ENCODE measurements at regions not wholly inside any gene's neighbourhood (a gene's known extent, or its start where the extent isn't known, plus 50 kb on each side); places are given as distances from the start of the nearest gene placed in this dataset.
"Not testable (repeated sequence)": the region's sequence is repeated elsewhere in the genome, so short reads cannot be mapped to it uniquely, and the experiment has no call there.

DNA sequence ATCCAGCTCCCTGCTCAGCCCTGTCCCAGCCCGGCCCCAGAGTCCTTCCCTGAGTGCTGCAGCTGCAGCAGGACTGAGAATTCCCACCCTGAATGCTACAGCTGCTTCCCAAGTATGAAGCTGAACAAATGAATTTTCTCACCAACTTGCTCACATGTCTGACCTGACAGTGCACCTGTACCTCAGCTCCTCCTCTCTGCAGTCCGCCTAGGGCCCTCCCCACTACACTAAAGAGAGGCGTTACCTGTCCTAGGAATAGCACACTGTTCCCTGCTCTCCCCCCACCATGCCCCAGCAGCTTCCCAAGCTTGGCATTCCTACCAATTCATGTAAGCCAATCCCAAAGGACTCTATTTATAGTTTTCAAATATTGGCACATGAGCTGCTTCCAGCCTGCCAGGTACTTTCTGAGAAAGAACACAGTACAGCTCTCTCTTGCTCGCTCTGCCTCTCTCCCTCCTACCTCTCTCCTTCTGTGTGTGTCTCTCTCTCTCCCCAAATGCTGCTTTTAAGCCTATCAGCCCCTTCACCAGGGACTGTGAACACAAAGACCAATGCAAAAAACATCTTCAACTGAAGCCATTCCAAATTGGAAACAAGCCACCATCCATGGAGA, 400.1 kb downstream of the TNS3 start:
- Histone ChIP-seq H3K36me3 (no peaks in the 10 kb centered on the region), H3K27me3 (no peaks in the 10 kb centered on the region), H3K4me3 (no peak overlapping the region), H3K9ac (no peak overlapping the region), H3K27ac (no peak overlapping the region), H3K9me3 (peaks cover 12% of the 10 kb centered on the region), H3K4me1 (peaks cover 73% of the 10 kb centered on the region), H3K4me2 (no peak overlapping the region; the same call in 1 of the 2 replicates), H4K20me1 (no peaks in the 10 kb centered on the region)
- no peak for TF ChIP-seq Cebpa-rat (IDR thresholded peaks at IDR 0.05)

DNA sequence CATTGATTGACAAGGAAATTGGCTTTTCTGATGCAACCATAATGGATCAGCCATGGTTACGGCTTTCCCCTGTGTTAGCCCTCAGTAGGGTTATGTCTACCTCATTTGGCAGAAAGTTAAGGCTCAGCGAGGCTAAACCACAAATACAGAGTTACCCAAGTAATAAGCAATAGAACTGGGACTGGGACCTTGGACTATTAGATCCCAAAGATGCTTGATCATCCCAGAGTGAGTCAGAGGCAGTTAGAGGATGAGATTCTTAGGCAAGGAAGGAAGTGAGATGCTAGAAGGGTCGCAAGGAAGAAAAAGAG, 401.4 kb downstream of the TNS3 start:
- no peaks in the 10 kb centered on the region for H3K27me3 ChIP-seq
- no peak overlapping the region for H3K9ac ChIP-seq
- H3K4me3 ChIP-seq: no peak overlapping the region
- peaks cover 59% of the 10 kb centered on the region for H3K4me1 ChIP-seq
- no peaks in the 10 kb centered on the region for H4K20me1 ChIP-seq
- no peak for TF ChIP-seq Cebpa-rat (IDR thresholded peaks at IDR 0.05)
- no peak overlapping the region for H3K27ac ChIP-seq
- peaks cover 26% of the 10 kb centered on the region for H3K9me3 ChIP-seq
- peak overlapping the region; percentile 16 for H3K4me2 ChIP-seq
- H3K36me3 ChIP-seq: no peaks in the 10 kb centered on the region

DNA sequence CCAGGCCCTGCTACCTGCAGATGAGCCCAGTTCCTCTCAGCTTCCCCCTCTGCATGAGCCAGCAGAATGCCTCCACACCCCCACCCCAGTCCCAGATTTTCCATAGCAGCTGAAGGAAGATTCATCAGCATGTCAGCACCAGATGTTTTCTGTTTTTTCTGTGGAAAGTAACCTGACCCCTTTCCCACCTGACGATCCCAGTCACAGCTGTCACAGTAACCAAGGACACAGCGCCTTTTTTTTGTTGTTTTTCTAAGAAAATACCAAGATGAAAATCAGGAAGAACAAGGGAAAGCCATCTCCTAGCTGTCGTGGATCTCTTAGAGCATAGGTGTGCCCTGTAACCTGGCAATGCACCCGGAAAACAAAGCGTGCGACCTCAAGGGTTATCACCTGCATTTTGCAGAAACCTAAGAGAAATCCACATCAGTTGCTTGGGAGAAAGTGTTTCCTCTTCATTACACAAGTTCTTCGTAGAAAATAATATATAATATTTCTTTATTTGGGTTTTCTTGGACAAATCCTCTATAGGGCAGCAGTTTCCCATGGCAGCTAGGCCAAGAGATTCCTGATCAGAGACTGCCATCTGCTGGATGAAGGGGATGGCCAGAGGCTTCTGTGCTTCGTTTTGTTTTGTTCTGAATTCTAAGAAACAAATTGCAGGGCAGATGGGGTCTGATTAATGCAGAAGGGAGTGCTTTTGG, 401.9 kb downstream of the TNS3 start:
- H3K4me3 ChIP-seq: no peak overlapping the region
- H3K9ac ChIP-seq: no peak overlapping the region
- H3K4me1 ChIP-seq: peaks cover 54% of the 10 kb centered on the region
- peak overlapping the region; percentile 16 for H3K4me2 ChIP-seq
- H3K27me3 ChIP-seq: no peaks in the 10 kb centered on the region
- H4K20me1 ChIP-seq: no peaks in the 10 kb centered on the region
- H3K9me3 ChIP-seq: peaks cover 31% of the 10 kb centered on the region
- H3K36me3 ChIP-seq: no peaks in the 10 kb centered on the region
- no peak overlapping the region for H3K27ac ChIP-seq
- no peak for TF ChIP-seq Cebpa-rat (IDR thresholded peaks at IDR 0.05)

DNA sequence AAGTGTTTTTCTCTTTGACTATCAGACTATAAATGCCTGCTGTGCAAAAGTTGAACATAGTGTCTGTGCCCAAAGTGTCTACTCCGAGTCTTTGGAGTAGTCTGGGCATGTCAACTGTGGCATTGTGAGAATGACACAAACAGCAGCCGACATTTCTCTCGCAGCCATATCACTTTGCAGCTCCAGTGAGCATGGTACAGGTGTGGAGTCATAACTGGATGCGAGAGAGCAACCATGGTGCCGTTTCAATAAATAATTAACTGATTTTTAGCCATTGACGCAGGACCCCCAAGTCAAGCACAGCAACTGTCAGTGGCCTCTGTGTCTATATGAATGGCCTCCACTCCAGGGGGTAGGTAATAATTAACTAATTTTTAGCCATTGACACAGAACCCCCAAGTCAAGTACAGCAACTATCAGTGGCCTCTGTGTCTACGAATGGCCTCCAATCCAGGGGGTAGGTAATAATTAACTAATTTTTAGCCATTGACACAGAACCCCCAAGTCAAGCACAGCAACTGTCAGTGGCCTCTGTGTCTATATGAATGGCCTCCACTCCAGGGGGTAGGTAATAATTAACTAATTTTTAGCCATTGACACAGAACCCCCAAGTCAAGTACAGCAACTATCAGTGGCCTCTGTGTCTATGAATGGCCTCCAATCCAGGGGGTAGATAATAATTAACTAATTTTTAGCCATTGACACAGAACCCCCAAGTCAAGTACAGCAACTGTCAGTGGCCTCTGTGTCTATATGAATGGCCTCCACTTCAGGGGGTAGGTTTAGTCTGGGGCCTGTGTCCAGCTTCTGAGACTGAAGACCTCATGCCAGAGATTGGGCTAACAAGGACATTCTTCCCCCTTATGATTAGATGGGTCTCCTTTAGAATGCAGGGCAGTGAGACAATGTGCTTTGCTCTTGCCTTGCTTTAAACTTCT, 409.0 kb downstream of the TNS3 start:
- peaks cover 29% of the 10 kb centered on the region for H3K9me3 ChIP-seq
- H3K9ac ChIP-seq, H3K4me1 ChIP-seq, H3K4me3 ChIP-seq, H3K36me3 ChIP-seq, H3K4me2 ChIP-seq, H3K27ac ChIP-seq, H3K27me3 ChIP-seq, H4K20me1 ChIP-seq: not testable (repeated sequence)

DNA sequence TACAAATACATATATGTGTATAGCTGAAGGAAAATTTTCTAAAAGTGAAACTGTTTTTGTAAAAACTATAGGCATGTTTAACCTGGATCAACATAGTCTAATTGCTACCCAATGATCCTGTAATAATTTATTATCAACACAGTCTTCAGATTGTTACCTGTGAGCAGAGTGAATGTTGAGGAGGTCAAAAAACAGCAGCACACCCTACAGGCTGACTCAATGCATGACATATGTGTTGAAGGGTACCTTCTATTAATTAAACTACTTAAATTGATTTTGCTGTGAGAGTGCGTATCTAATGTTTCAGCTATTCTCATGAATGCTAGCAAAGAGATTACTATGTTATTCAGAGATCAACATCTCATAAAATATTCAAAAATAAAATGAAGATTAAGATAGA, 411.4 kb downstream of the TNS3 start:
- Histone ChIP-seq H3K4me2 (no peak overlapping the region), H3K4me1 (peaks cover 6% of the 10 kb centered on the region; the same call in 1 of the 2 replicates), H3K9me3 (peaks cover 6% of the 10 kb centered on the region), H3K9ac (no peak overlapping the region), H3K36me3 (no peaks in the 10 kb centered on the region), H3K4me3 (no peak overlapping the region), H4K20me1 (no peaks in the 10 kb centered on the region), H3K27me3 (no peaks in the 10 kb centered on the region), H3K27ac (no peak overlapping the region)
- no peak for TF ChIP-seq Cebpa-rat (IDR thresholded peaks at IDR 0.05)

DNA sequence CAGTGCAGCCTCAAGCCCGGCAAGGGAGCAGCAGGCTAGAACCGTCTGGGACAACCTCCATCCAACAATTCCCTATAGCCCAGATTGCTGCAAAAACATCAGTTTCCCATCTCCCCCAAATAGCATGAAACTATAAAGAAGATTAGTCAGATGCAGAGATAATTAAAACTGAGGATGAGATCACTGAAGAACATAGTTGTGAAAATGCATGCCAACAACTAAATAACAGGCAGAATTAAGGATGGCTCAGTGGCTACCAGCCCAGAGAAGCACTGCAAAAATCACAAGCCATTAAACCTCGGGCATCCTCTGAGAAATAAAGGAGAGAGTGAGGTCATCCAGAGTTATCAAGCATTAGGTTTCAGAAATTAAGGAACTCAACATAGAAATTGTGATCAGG, 427.1 kb downstream of the TNS3 start:
- H3K36me3 ChIP-seq: no peaks in the 10 kb centered on the region
- no peaks in the 10 kb centered on the region for H3K27me3 ChIP-seq
- H3K9me3 ChIP-seq: no peaks in the 10 kb centered on the region
- peaks cover 11% of the 10 kb centered on the region for H3K4me1 ChIP-seq
- TF ChIP-seq Cebpa-rat (IDR thresholded peaks at IDR 0.05): no peak
- no peak overlapping the region for H3K4me3 ChIP-seq
- no peaks in the 10 kb centered on the region for H4K20me1 ChIP-seq
- no peak overlapping the region for H3K9ac ChIP-seq
- no peak overlapping the region for H3K4me2 ChIP-seq
- H3K27ac ChIP-seq: no peak overlapping the region

DNA sequence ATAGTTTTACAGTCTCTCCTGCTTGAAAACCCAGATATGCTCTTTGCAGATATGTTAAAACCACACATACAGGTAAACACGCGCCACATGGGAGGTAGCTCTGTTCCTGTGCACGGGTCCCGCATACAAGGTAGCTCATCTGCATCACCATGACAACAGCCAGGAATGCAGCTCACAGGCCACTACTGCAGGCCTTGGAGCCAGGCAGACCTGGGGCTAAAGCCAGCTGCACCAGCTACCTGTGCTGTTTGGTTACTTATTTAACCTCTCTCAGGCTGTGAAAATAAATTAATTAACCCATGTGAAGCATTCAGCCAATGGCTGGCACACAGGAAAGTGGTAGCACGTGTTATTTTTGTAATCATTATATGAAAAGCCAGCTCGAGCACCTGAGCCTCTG, 428.3 kb downstream of the TNS3 start:
- TF ChIP-seq Cebpa-rat (IDR thresholded peaks at IDR 0.05): no peak
- H3K9me3 ChIP-seq: no peaks in the 10 kb centered on the region
- no peak overlapping the region for H3K4me3 ChIP-seq
- no peaks in the 10 kb centered on the region for H3K27me3 ChIP-seq
- no peaks in the 10 kb centered on the region for H4K20me1 ChIP-seq
- no peak overlapping the region for H3K9ac ChIP-seq
- no peak overlapping the region for H3K4me2 ChIP-seq
- no peak overlapping the region for H3K27ac ChIP-seq
- H3K36me3 ChIP-seq: no peaks in the 10 kb centered on the region
- H3K4me1 ChIP-seq: peaks cover 21% of the 10 kb centered on the region

DNA sequence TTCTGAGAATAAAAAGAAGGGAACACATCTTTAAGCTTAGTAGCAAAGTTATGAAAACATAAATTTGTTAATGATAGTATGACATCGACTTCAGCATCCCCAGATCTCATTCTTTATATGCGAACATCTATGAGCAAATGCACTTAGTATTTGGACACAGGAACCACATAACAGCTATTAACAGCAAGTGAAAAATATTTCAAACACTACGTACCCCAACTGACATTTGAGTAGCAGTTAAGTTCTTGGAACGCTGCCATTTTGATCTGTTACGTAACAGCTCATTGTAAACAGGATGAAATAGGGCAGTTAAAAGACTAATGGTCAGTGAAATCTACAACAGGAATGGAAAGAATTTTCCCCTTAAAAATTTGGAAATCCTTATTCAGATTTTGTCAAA, 428.9 kb downstream of the TNS3 start:
- Histone ChIP-seq H3K9me3 (no peaks in the 10 kb centered on the region), H3K27me3 (no peaks in the 10 kb centered on the region), H3K36me3 (no peaks in the 10 kb centered on the region), H4K20me1 (no peaks in the 10 kb centered on the region), H3K9ac (no peak overlapping the region), H3K4me2 (peak overlapping the region; percentile 3; the same call in 1 of the 2 replicates), H3K27ac (no peak overlapping the region), H3K4me1 (peaks cover 21% of the 10 kb centered on the region), H3K4me3 (no peak overlapping the region)
- TF ChIP-seq Cebpa-rat (IDR thresholded peaks at IDR 0.05): no peak

DNA sequence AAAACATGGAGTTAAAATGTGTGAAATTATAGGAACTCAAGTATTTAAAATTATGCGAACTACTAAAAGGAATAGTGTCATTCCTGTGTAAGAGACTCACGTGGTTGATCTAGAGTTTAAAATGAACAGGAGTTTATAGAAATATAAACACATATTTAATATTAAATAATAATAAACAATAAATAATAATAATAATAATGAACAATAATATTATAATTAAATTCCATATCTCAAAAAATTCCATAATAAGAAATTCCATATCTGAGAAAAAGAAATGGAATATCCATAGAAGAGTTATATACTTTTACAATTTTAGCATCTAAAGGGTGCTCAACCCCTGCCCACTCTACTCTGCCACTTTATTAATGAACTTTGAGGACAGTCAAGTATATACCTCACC, 429.6 kb downstream of the TNS3 start:
- no peak for TF ChIP-seq Cebpa-rat (IDR thresholded peaks at IDR 0.05)
- Histone ChIP-seq H3K27ac (no peak overlapping the region), H3K9ac (no peak overlapping the region), H3K36me3 (no peaks in the 10 kb centered on the region), H4K20me1 (no peaks in the 10 kb centered on the region), H3K4me3 (no peak overlapping the region), H3K4me1 (peaks cover 21% of the 10 kb centered on the region), H3K9me3 (no peaks in the 10 kb centered on the region), H3K27me3 (no peaks in the 10 kb centered on the region), H3K4me2 (no peak overlapping the region)
